ENCODE measurements at regions not wholly inside any gene's neighbourhood (a gene's known extent, or its start where the extent isn't known, plus 50 kb on each side); places are given as distances from the start of the nearest gene placed in this dataset.

GRCh38 chr10:3477683-3478082 is 305.1 kb upstream of the PITRM1 start:
- TF ChIP-seq POLR2AphosphoS5 (IDR thresholded peaks at IDR 0.05) (no peak), CTCF (IDR thresholded peaks at IDR 0.05) (no peak), POLR2A (IDR thresholded peaks at IDR 0.05) (no peak)

Measured in suprapubic skin (tissue), 4 donors.